ENCODE measurements at regions not wholly inside any gene's neighbourhood (a gene's known extent, or its start where the extent isn't known, plus 50 kb on each side); places are given as distances from the start of the nearest gene placed in this dataset.

- no peak for DNase-seq
These were observed 626.5 kb downstream of the QKI start for GRCh38 chr6:164040994-164041393.

- DNase-seq = no peak
These were observed 625.4 kb downstream of the QKI start for GRCh38 chr6:164039954-164040375.

- DNase-seq = no peak
These were observed 622.8 kb downstream of the QKI start for GRCh38 chr6:164037171-164037870.

GRCh38 chr6:164035900-164036485, 621.5 kb downstream of the QKI start:
- DNase-seq = no peak

GRCh38 chr6:164034602-164035140, 620.2 kb downstream of the QKI start:
- DNase-seq = no peak

GRCh38 chr6:164025180-164025579, 610.7 kb downstream of the QKI start:
- DNase-seq = no peak

- DNase-seq = no peak
These were observed 609.0 kb downstream of the QKI start for GRCh38 chr6:164023535-164023934.

- DNase-seq = no peak
These were observed 608.1 kb downstream of the QKI start for GRCh38 chr6:164022632-164023031.

GRCh38 chr6:164021589-164022250, 607.2 kb downstream of the QKI start:
- DNase-seq = no peak

GRCh38 chr6:164020142-164020541, 605.6 kb downstream of the QKI start:
- DNase-seq = no peak

GRCh38 chr6:164018133-164018532, 603.6 kb downstream of the QKI start:
- DNase-seq = no peak

GRCh38 chr6:164016056-164016455, 601.5 kb downstream of the QKI start:
- no peak for DNase-seq

GRCh38 chr6:164015088-164015484, 600.6 kb downstream of the QKI start:
- no peak for DNase-seq

- DNase-seq = peak in 1 of 51 donors; percentile 8
These were observed 600.0 kb downstream of the QKI start for GRCh38 chr6:164014346-164015087.

GRCh38 chr6:164013480-164014208, 599.1 kb downstream of the QKI start:
- DNase-seq = no peak

- DNase-seq = no peak
These were observed 596.8 kb downstream of the QKI start for GRCh38 chr6:164011321-164011720.

- DNase-seq = peak in 31 of 51 donors; percentile 4 to 69 (median 26)
These were observed 596.1 kb downstream of the QKI start for GRCh38 chr6:164010441-164011103.

- no peak for DNase-seq
These were observed 594.4 kb downstream of the QKI start for GRCh38 chr6:164008902-164009301.

- DNase-seq = no peak
These were observed 593.4 kb downstream of the QKI start for GRCh38 chr6:164007881-164008280.

- DNase-seq = no peak
These were observed 591.9 kb downstream of the QKI start for GRCh38 chr6:164006459-164006858.

All from hypothalamus (tissue), 51 donors.